ENCODE measurements at regions not wholly inside any gene's neighbourhood (a gene's known extent, or its start where the extent isn't known, plus 50 kb on each side); places are given as distances from the start of the nearest gene placed in this dataset.

DNA sequence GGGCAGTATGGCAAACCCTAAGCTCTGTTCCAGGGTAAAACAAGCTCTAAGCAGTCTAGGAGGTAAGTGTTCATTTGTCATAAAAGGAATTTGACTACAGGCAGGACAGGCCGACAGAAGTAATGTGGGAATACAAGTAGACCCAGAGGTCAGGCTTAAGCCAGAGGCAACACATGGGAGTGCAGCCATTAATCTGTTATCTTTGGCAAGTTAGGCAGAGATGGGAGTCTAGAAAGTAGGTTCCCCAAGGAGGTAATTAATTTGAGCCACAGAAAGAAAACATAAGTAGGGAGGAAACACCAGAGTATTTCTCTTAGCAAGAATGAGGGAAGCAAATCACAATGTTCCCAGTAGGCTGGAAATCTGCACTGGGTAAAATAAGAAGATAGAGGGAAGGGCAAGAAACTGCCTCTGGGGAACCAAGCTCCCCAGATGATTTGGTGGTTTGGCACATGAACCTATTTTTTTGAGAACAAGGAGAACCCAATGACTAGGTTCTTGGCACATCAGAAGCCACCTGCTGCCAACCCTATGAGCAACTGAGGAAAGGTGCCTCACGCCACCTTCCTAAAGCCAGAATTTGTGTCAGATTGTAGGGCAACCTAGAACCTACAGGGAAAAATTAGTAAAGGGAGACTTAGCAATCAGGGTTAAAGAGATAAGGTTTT lies 636.4 kb upstream of the PLXNA2 start:
- DNase-seq (ENCODE audit: low spot score in 2 of 2): peak in 1 of 2 donors; percentile 24
- H3K4me3 ChIP-seq (ENCODE audit: low read depth, poor library complexity, severe bottlenecking): no peak overlapping the region
- WGBS, 2 donors: 34 to 41% methylated on average over 2 of the region's 2 CpGs
- TF ChIP-seq, protein P1, sequence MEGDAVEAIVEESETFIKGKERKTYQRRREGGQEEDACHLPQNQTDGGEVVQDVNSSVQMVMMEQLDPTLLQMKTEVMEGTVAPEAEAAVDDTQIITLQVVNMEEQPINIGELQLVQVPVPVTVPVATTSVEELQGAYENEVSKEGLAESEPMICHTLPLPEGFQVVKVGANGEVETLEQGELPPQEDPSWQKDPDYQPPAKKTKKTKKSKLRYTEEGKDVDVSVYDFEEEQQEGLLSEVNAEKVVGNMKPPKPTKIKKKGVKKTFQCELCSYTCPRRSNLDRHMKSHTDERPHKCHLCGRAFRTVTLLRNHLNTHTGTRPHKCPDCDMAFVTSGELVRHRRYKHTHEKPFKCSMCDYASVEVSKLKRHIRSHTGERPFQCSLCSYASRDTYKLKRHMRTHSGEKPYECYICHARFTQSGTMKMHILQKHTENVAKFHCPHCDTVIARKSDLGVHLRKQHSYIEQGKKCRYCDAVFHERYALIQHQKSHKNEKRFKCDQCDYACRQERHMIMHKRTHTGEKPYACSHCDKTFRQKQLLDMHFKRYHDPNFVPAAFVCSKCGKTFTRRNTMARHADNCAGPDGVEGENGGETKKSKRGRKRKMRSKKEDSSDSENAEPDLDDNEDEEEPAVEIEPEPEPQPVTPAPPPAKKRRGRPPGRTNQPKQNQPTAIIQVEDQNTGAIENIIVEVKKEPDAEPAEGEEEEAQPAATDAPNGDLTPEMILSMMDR (IDR thresholded peaks at IDR 0.05): no peak
- no peak for TF ChIP-seq POLR2A (IDR thresholded peaks at IDR 0.05)
- intact Hi-C loops (cut with DNase I; ENCODE audit: low total_unique reads): no loop called here

DNA sequence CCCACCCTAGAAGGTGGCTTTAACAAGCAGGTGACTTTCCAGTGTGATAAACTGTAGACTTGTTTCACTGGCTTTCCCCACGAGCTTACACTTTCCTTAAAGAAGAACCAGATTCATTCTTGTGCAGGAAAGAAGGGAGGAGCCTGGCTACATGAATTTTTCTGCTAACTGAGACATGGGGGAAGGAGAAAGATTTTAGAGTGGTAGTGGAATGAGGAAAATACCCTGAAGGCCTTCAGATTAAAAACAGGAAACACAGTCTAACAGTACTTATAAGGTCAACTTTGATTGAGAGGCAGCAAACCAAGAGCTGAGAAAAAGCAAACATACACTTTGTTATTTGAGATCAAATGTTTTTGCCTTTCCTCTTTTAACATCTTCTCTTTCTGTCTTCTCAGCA lies 640.9 kb upstream of the PLXNA2 start:
- WGBS, 2 donors: 14 to 38% methylated on average over 1 of the region's 1 CpG
- no peak overlapping the region for H3K4me3 ChIP-seq (ENCODE audit: low read depth, poor library complexity, severe bottlenecking)
- intact Hi-C loops (cut with DNase I; ENCODE audit: low total_unique reads): no loop called here
- no peak for DNase-seq (ENCODE audit: low spot score in 2 of 2)
- no peak for TF ChIP-seq POLR2A (IDR thresholded peaks at IDR 0.05)
- TF ChIP-seq, protein P1 (IDR thresholded peaks at IDR 0.05): no peak

DNA sequence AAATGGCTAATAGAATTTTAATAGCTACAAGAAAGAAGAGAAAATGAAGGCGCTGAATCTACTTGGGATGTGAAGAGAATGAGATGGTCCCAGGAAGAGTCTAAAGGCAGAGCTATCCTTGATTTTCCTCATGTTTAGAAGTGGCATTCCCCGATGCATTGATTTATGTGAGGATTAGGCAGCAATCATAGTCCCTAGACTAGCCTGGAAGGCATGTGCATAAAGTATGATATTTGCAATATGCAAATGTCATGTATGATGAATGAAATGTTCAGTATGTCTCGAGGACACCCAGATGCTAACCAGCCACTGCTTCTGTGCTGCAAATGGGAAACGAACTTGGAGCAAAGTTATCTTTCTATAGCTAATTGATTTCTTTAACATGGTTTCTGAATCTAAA lies 641.5 kb upstream of the PLXNA2 start:
- 50 to 61% methylated on average over 4 of the region's 4 CpGs for WGBS, 2 donors
- intact Hi-C loops (cut with DNase I; ENCODE audit: low total_unique reads): no loop called here
- no peak overlapping the region for H3K4me3 ChIP-seq (ENCODE audit: low read depth, poor library complexity, severe bottlenecking)
- no peak for DNase-seq (ENCODE audit: low spot score in 2 of 2)
- TF ChIP-seq, protein P1 (IDR thresholded peaks at IDR 0.05): no peak
- no peak for TF ChIP-seq POLR2A (IDR thresholded peaks at IDR 0.05)

DNA sequence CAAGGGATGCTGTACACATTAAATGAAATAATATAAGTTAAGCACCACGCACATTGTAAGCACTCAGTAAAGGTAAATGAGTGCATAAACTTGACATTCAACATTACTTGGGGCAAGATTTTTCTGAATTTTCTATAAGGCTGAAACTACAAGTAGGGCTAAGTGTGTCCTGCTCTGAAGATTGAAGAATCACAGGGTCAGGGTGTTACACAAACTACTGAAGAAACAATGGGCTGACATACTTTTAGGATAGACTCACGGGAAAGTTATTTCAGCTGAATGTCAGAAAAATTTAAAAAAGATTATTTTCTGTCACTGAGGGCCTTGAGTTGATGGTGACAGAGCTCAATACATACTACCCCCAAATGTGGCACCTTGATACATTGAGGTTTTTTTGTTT lies 644.2 kb upstream of the PLXNA2 start:
- no peak overlapping the region for H3K4me3 ChIP-seq (ENCODE audit: low read depth, poor library complexity, severe bottlenecking)
- WGBS, 2 donors: 94 to 96% methylated on average over 2 of the region's 2 CpGs
- DNase-seq (ENCODE audit: low spot score in 2 of 2): no peak
- TF ChIP-seq, protein P1 (IDR thresholded peaks at IDR 0.05): no peak
- no peak for TF ChIP-seq POLR2A (IDR thresholded peaks at IDR 0.05)
- intact Hi-C loops (cut with DNase I; ENCODE audit: low total_unique reads): no loop called here

DNA sequence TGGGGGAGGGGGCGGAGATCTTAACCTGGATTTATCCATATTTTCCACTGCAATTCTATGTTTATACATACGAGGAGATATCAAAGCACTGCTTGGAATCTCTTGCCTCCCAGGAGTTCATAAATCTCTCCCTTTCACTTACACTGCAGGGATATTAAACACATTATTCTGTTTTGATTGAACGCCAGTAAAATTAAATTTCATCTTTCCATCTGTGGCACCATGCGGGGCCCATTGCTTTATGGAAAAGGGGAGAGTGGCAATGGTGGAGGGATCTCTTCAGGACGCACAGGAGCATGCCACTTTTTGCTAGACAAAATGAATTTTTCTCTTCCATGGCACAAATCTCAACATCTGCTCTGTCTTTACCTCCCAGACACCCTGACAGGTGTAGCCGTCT lies 648.0 kb upstream of the PLXNA2 start:
- intact Hi-C loops (cut with DNase I; ENCODE audit: low total_unique reads): no loop called here
- WGBS, 2 donors: 78 to 81% methylated on average over 6 of the region's 6 CpGs
- TF ChIP-seq, protein P1 (IDR thresholded peaks at IDR 0.05): no peak
- TF ChIP-seq POLR2A (IDR thresholded peaks at IDR 0.05): no peak
- H3K4me3 ChIP-seq (ENCODE audit: low read depth, poor library complexity, severe bottlenecking): no peak overlapping the region
- DNase-seq (ENCODE audit: low spot score in 2 of 2): no peak

DNA sequence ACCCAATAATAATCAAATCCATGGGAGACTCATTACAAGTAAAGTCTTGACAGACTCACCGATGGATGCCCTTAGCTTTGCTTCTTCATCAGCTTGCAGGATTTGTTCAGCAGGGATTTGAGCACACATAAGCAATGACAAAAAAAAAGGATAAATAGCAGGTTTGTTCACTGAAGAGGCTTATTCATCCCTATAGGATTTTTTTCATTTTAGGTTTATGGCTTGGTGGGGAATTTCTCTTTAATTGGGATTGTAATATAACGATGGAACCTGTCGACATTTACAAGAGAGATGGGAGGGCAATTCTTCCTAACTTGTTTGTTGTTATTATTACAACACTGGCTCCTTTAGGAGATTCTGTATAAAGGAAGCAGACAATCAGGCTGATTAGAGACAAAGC lies 649.1 kb upstream of the PLXNA2 start:
- H3K4me3 ChIP-seq (ENCODE audit: low read depth, poor library complexity, severe bottlenecking): no peak overlapping the region
- DNase-seq (ENCODE audit: low spot score in 2 of 2): no peak
- intact Hi-C loops (cut with DNase I; ENCODE audit: low total_unique reads): no loop called here
- no peak for TF ChIP-seq POLR2A (IDR thresholded peaks at IDR 0.05)
- TF ChIP-seq, protein P1 (IDR thresholded peaks at IDR 0.05): no peak
- WGBS, 2 donors: 81 to 85% methylated on average over 3 of the region's 3 CpGs

All from lower leg skin (tissue), 4 donors.